ENCODE measurements at regions not wholly inside any gene's neighbourhood (a gene's known extent, or its start where the extent isn't known, plus 50 kb on each side); places are given as distances from the start of the nearest gene placed in this dataset.
"Not testable (repeated sequence)": the region's sequence is repeated elsewhere in the genome, so short reads cannot be mapped to it uniquely, and the experiment has no call there.

GRCh38 chr13:87953381-87953780, 282.2 kb downstream of the SLITRK5 start:
- no peak overlapping the region for H3K27ac ChIP-seq (ENCODE audit: low read depth, low read length)
- H3K9ac ChIP-seq (ENCODE audit: low read length in 5 of 5): no peak overlapping the region
- no peaks in the 10 kb centered on the region for H3K9me3 ChIP-seq (ENCODE audit: control insufficient read depth in 5 of 5, low read length in 5 of 5)
- no peaks in the 10 kb centered on the region for H3K36me3 ChIP-seq (ENCODE audit: control insufficient read depth in 5 of 5, insufficient read depth in 5 of 5, low read length in 5 of 5)
- H3K4me1 ChIP-seq (ENCODE audit: control insufficient read depth in 5 of 5, insufficient read depth in 5 of 5, low read length in 5 of 5): no peaks in the 10 kb centered on the region
- H3K4me3 ChIP-seq (ENCODE audit: low read depth in 1 of 5, low read length in 5 of 5): no peak overlapping the region
- H3K27me3 ChIP-seq (ENCODE audit: control insufficient read depth in 5 of 5, insufficient read depth in 4 of 5, low read length in 5 of 5): no peaks in the 10 kb centered on the region

DNA sequence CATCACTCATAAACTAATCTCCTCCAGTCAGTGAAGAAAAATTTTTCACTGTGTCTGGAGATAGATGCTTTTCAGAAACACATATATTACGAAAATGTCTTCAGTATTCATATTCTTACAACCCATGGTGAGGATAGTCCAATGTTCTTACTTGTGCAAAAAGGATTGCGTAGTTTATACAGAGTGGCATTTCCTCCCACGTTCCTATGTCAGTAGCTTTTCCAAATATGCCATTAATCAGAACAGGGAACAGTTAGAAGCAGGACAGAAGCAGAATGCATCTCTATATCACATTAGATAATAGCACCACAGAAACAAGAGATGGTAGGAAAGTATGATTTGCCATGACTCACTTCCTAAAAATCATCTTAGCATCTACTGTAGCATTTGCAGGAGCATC, 282.9 kb downstream of the SLITRK5 start:
- H3K9me3 ChIP-seq (ENCODE audit: control insufficient read depth in 5 of 5, low read length in 5 of 5): no peaks in the 10 kb centered on the region
- H3K9ac ChIP-seq (ENCODE audit: low read length in 5 of 5): no peak overlapping the region
- H3K4me3 ChIP-seq (ENCODE audit: low read depth in 1 of 5, low read length in 5 of 5): no peak overlapping the region
- H3K27ac ChIP-seq (ENCODE audit: low read depth, low read length): no peak overlapping the region
- no peaks in the 10 kb centered on the region for H3K27me3 ChIP-seq (ENCODE audit: control insufficient read depth in 5 of 5, insufficient read depth in 4 of 5, low read length in 5 of 5)
- no peaks in the 10 kb centered on the region for H3K36me3 ChIP-seq (ENCODE audit: control insufficient read depth in 5 of 5, insufficient read depth in 5 of 5, low read length in 5 of 5)
- H3K4me1 ChIP-seq (ENCODE audit: control insufficient read depth in 5 of 5, insufficient read depth in 5 of 5, low read length in 5 of 5): no peaks in the 10 kb centered on the region

DNA sequence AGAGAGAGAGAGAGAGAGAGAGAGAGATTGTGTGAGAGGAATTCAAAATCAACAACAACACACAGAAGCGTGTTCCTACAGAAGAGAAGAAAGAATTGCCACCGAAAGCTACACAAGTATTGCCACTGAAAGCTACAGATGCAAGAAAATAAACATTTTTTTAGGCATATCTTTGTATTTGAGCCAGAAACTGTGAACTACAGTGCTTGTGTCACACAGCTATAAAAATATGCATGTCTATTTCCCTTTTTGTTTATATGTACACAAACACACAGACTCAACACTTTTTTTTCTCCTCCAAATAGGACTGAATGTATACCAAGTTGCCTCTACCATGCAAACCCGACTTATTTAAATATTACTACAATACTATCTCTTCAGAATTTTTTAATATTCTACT, 290.4 kb downstream of the SLITRK5 start:
- H3K27ac ChIP-seq (ENCODE audit: low read depth, low read length): no peak overlapping the region
- peaks cover 0 to 2% (median 0%) of the 10 kb centered on the region in 5 donors for H3K9me3 ChIP-seq (ENCODE audit: control insufficient read depth in 5 of 5, low read length in 5 of 5)
- H3K36me3 ChIP-seq (ENCODE audit: control insufficient read depth in 5 of 5, insufficient read depth in 5 of 5, low read length in 5 of 5): no peaks in the 10 kb centered on the region
- no peak overlapping the region for H3K4me3 ChIP-seq (ENCODE audit: low read depth in 1 of 5, low read length in 5 of 5)
- H3K4me1 ChIP-seq (ENCODE audit: control insufficient read depth in 5 of 5, insufficient read depth in 5 of 5, low read length in 5 of 5): no peaks in the 10 kb centered on the region
- no peaks in the 10 kb centered on the region for H3K27me3 ChIP-seq (ENCODE audit: control insufficient read depth in 5 of 5, insufficient read depth in 4 of 5, low read length in 5 of 5)
- no peak overlapping the region for H3K9ac ChIP-seq (ENCODE audit: low read length in 5 of 5)

DNA sequence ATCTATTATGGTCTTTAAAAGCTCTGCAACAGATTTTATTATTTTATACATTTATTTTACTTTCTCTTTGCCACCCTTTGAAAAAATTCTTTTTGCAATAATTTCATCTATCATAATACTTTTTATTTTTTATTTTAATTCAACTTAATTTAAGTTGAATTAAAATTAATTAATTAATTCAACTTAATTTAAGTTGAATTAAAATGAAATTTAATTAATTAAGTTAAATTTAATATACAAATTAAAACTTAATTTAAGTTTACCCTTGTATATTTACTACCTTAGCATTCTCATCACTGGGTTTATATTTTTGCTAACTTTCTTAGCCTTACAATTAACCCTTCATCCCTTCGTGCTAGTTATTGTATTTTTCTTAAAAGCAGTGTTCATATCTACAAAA, 301.4 kb downstream of the SLITRK5 start:
- no peaks in the 10 kb centered on the region for H3K9me3 ChIP-seq (ENCODE audit: control insufficient read depth in 5 of 5, low read length in 5 of 5)
- H3K4me1 ChIP-seq (ENCODE audit: control insufficient read depth in 5 of 5, insufficient read depth in 5 of 5, low read length in 5 of 5): no peaks in the 10 kb centered on the region
- no peak overlapping the region for H3K27ac ChIP-seq (ENCODE audit: low read depth, low read length)
- no peaks in the 10 kb centered on the region for H3K36me3 ChIP-seq (ENCODE audit: control insufficient read depth in 5 of 5, insufficient read depth in 5 of 5, low read length in 5 of 5)
- H3K27me3 ChIP-seq (ENCODE audit: control insufficient read depth in 5 of 5, insufficient read depth in 4 of 5, low read length in 5 of 5): no peaks in the 10 kb centered on the region
- no peak overlapping the region for H3K4me3 ChIP-seq (ENCODE audit: low read depth in 1 of 5, low read length in 5 of 5)
- no peak overlapping the region for H3K9ac ChIP-seq (ENCODE audit: low read length in 5 of 5)

- Histone ChIP-seq H3K9ac (ENCODE audit: low read length in 5 of 5) (no peak overlapping the region), H3K27me3 (ENCODE audit: control insufficient read depth in 5 of 5, insufficient read depth in 4 of 5, low read length in 5 of 5) (no peaks in the 10 kb centered on the region), H3K9me3 (ENCODE audit: control insufficient read depth in 5 of 5, low read length in 5 of 5) (no peaks in the 10 kb centered on the region), H3K4me1 (ENCODE audit: control insufficient read depth in 5 of 5, insufficient read depth in 5 of 5, low read length in 5 of 5) (no peaks in the 10 kb centered on the region), H3K36me3 (ENCODE audit: control insufficient read depth in 5 of 5, insufficient read depth in 5 of 5, low read length in 5 of 5) (no peaks in the 10 kb centered on the region), H3K27ac (ENCODE audit: low read depth, low read length) (no peak overlapping the region), H3K4me3 (ENCODE audit: low read depth in 1 of 5, low read length in 5 of 5) (no peak overlapping the region)
Measured at GRCh38 chr13:87975035-87975434, 303.9 kb downstream of the SLITRK5 start.

- not testable (repeated sequence) for H3K36me3 ChIP-seq (ENCODE audit: control insufficient read depth in 5 of 5, insufficient read depth in 5 of 5, low read length in 5 of 5); H3K27me3 ChIP-seq (ENCODE audit: control insufficient read depth in 5 of 5, insufficient read depth in 4 of 5, low read length in 5 of 5); H3K9me3 ChIP-seq (ENCODE audit: control insufficient read depth in 5 of 5, low read length in 5 of 5); H3K4me1 ChIP-seq (ENCODE audit: control insufficient read depth in 5 of 5, insufficient read depth in 5 of 5, low read length in 5 of 5); H3K9ac ChIP-seq (ENCODE audit: low read length in 5 of 5); H3K27ac ChIP-seq (ENCODE audit: low read depth, low read length); H3K4me3 ChIP-seq (ENCODE audit: low read depth in 1 of 5, low read length in 5 of 5)
Measured at GRCh38 chr13:87976650-87977049, 305.5 kb downstream of the SLITRK5 start.

DNA sequence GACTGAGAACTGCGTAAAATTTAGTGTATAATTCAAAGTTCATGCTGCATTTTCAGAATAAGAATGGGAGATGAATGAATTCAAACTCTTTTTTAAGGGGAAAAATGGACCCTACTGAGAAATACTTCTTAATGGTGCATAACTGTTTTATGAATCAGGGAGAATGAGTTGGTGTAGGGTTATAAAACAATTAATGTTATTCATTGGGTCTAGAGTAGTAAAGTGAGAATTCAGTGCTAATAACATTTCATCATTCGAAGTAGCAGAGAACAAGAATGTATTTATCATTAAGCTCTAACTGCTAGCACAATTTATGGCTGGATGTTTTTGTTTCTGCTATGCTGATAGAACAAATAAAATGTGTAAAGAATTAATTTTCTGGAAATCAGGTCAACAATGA, 310.2 kb downstream of the SLITRK5 start:
- no peaks in the 10 kb centered on the region for H3K36me3 ChIP-seq (ENCODE audit: control insufficient read depth in 5 of 5, insufficient read depth in 5 of 5, low read length in 5 of 5)
- H3K27ac ChIP-seq (ENCODE audit: low read depth, low read length): no peak overlapping the region
- H3K9ac ChIP-seq (ENCODE audit: low read length in 5 of 5): no peak overlapping the region
- no peaks in the 10 kb centered on the region for H3K4me1 ChIP-seq (ENCODE audit: control insufficient read depth in 5 of 5, insufficient read depth in 5 of 5, low read length in 5 of 5)
- no peak overlapping the region for H3K4me3 ChIP-seq (ENCODE audit: low read depth in 1 of 5, low read length in 5 of 5)
- H3K27me3 ChIP-seq (ENCODE audit: control insufficient read depth in 5 of 5, insufficient read depth in 4 of 5, low read length in 5 of 5): no peaks in the 10 kb centered on the region
- no peaks in the 10 kb centered on the region for H3K9me3 ChIP-seq (ENCODE audit: control insufficient read depth in 5 of 5, low read length in 5 of 5)

DNA sequence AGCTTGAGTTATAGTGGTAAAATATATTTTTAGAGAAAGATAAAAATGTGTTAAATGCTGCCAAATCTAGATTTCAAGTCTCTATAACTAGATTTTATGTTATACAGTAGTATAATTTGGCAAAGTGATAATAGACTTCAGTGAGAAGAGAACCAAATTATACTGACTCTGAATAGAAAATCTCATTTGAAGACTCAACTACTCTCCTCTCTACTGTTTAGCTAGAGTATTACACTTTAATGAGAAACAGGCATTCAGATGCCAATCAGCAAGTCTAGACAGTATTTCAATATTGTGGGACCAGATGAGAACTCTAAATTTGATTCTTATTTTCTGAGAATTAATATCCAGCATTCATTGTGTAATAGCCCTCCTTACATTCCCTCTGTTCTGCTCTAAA, 311.2 kb downstream of the SLITRK5 start:
- Histone ChIP-seq H3K9ac (ENCODE audit: low read length in 5 of 5) (no peak overlapping the region), H3K4me3 (ENCODE audit: low read depth in 1 of 5, low read length in 5 of 5) (no peak overlapping the region), H3K27me3 (ENCODE audit: control insufficient read depth in 5 of 5, insufficient read depth in 4 of 5, low read length in 5 of 5) (no peaks in the 10 kb centered on the region), H3K4me1 (ENCODE audit: control insufficient read depth in 5 of 5, insufficient read depth in 5 of 5, low read length in 5 of 5) (no peaks in the 10 kb centered on the region), H3K9me3 (ENCODE audit: control insufficient read depth in 5 of 5, low read length in 5 of 5) (no peaks in the 10 kb centered on the region), H3K27ac (ENCODE audit: low read depth, low read length) (no peak overlapping the region), H3K36me3 (ENCODE audit: control insufficient read depth in 5 of 5, insufficient read depth in 5 of 5, low read length in 5 of 5) (no peaks in the 10 kb centered on the region)

- Histone ChIP-seq H3K9me3 (ENCODE audit: control insufficient read depth in 5 of 5, low read length in 5 of 5) (no peaks in the 10 kb centered on the region), H3K4me1 (ENCODE audit: control insufficient read depth in 5 of 5, insufficient read depth in 5 of 5, low read length in 5 of 5) (no peaks in the 10 kb centered on the region), H3K9ac (ENCODE audit: low read length in 5 of 5) (no peak overlapping the region), H3K4me3 (ENCODE audit: low read depth in 1 of 5, low read length in 5 of 5) (no peak overlapping the region), H3K27ac (ENCODE audit: low read depth, low read length) (no peak overlapping the region), H3K27me3 (ENCODE audit: control insufficient read depth in 5 of 5, insufficient read depth in 4 of 5, low read length in 5 of 5) (no peaks in the 10 kb centered on the region), H3K36me3 (ENCODE audit: control insufficient read depth in 5 of 5, insufficient read depth in 5 of 5, low read length in 5 of 5) (no peaks in the 10 kb centered on the region)
Measured at GRCh38 chr13:87986639-87987250, 315.6 kb downstream of the SLITRK5 start.

GRCh38 chr13:87998081-87998480, 326.9 kb downstream of the SLITRK5 start:
- Histone ChIP-seq H3K9me3 (ENCODE audit: control insufficient read depth in 5 of 5, low read length in 5 of 5) (peaks cover 0 to 3% (median 0%) of the 10 kb centered on the region in 5 donors), H3K9ac (ENCODE audit: low read length in 5 of 5) (no peak overlapping the region), H3K27ac (ENCODE audit: low read depth, low read length) (no peak overlapping the region), H3K4me3 (ENCODE audit: low read depth in 1 of 5, low read length in 5 of 5) (no peak overlapping the region), H3K27me3 (ENCODE audit: control insufficient read depth in 5 of 5, insufficient read depth in 4 of 5, low read length in 5 of 5) (no peaks in the 10 kb centered on the region), H3K36me3 (ENCODE audit: control insufficient read depth in 5 of 5, insufficient read depth in 5 of 5, low read length in 5 of 5) (no peaks in the 10 kb centered on the region), H3K4me1 (ENCODE audit: control insufficient read depth in 5 of 5, insufficient read depth in 5 of 5, low read length in 5 of 5) (peaks cover 0 to 5% (median 0%) of the 10 kb centered on the region in 5 donors)

DNA sequence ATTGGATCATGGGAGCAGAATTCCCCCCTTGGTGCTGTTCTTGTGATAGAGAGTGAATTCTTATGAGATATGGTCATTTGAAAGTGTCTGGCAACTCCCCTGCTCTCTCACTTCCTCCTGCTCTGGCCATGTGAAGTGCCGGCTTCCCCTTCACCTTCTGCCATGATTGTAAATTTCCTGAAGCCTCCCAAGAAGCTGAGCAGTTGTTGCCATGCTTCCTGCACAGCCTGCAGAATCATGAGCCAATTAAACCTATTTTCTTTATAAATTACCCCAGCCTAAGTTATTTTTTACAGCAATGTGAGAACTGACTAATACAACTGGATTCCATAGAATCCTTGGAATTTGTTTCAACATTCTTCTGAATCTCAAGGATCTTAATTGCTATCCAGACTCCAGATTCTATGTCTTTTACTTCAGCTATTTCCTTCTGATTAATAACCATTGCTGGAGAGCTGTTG, 328.1 kb downstream of the SLITRK5 start:
- peaks cover 0 to 5% (median 0%) of the 10 kb centered on the region in 5 donors for H3K4me1 ChIP-seq (ENCODE audit: control insufficient read depth in 5 of 5, insufficient read depth in 5 of 5, low read length in 5 of 5)
- no peaks in the 10 kb centered on the region for H3K27me3 ChIP-seq (ENCODE audit: control insufficient read depth in 5 of 5, insufficient read depth in 4 of 5, low read length in 5 of 5)
- H3K36me3 ChIP-seq (ENCODE audit: control insufficient read depth in 5 of 5, insufficient read depth in 5 of 5, low read length in 5 of 5): no peaks in the 10 kb centered on the region
- no peak overlapping the region for H3K9ac ChIP-seq (ENCODE audit: low read length in 5 of 5)
- H3K9me3 ChIP-seq (ENCODE audit: control insufficient read depth in 5 of 5, low read length in 5 of 5): peaks cover 0 to 3% (median 0%) of the 10 kb centered on the region in 5 donors
- no peak overlapping the region for H3K4me3 ChIP-seq (ENCODE audit: low read depth in 1 of 5, low read length in 5 of 5)
- H3K27ac ChIP-seq (ENCODE audit: low read depth, low read length): no peak overlapping the region

Measured in subcutaneous abdominal adipose tissue (tissue), 5 donors.